GM18951 (cell line): ENCODE measurements at regions not wholly inside any gene's neighbourhood (a gene's known extent, or its start where the extent isn't known, plus 50 kb on each side); places are given as distances from the start of the nearest gene placed in this dataset.

Experiments used
- POLR2A ChIP-seq: IDR thresholded peaks from 4 replicates; pipeline ENCODE4 v1.6.1; 2011; ENCODE audit warnings: mild to moderate bottlenecking; ENCODE audit not compliant: insufficient read length, insufficient read depth; ENCODE audit errors: extremely low read depth
- in situ Hi-C: fragments of 300-500 bp; cut with MboI; formaldehyde crosslinking; loops from one replicate; pipeline ENCODE4 v1.12.0; 2022; ENCODE audit warnings: low sequenced_read_pairs, mixed read lengths, inconsistent platforms; ENCODE audit not compliant: unreplicated experiment

GRCh38 chr18:78519394-78520062, 460.1 kb upstream of the SALL3 start:
- TF ChIP-seq POLR2A: no peak
- in situ Hi-C loops: no loop called here

- no peak for TF ChIP-seq POLR2A
- in situ Hi-C loops: no loop called here
Measured at GRCh38 chr18:78521136-78521535, 458.5 kb upstream of the SALL3 start.

- TF ChIP-seq POLR2A: no peak
- in situ Hi-C loops: no loop called here
Measured at GRCh38 chr18:78521744-78522143, 457.9 kb upstream of the SALL3 start.

GRCh38 chr18:78522507-78522906, 457.1 kb upstream of the SALL3 start:
- no peak for TF ChIP-seq POLR2A
- in situ Hi-C loops: no loop called here

GRCh38 chr18:78523850-78524249, 455.8 kb upstream of the SALL3 start:
- in situ Hi-C loops: no loop called here
- no peak for TF ChIP-seq POLR2A

GRCh38 chr18:78525366-78526111, 454.1 kb upstream of the SALL3 start:
- no peak for TF ChIP-seq POLR2A
- in situ Hi-C loops: no loop called here

GRCh38 chr18:78526275-78526674, 453.3 kb upstream of the SALL3 start:
- in situ Hi-C loops: no loop called here
- TF ChIP-seq POLR2A: no peak

- in situ Hi-C loops: no loop called here
- TF ChIP-seq POLR2A: no peak
Measured at GRCh38 chr18:78526923-78527711, 452.5 kb upstream of the SALL3 start.

GRCh38 chr18:78527984-78528383, 451.6 kb upstream of the SALL3 start:
- in situ Hi-C loops: no loop called here
- TF ChIP-seq POLR2A: no peak

- in situ Hi-C loops: no loop called here
- TF ChIP-seq POLR2A: no peak
Measured at GRCh38 chr18:78528411-78529258, 451.0 kb upstream of the SALL3 start.

GRCh38 chr18:78531637-78532036, 448.0 kb upstream of the SALL3 start:
- in situ Hi-C loops: no loop called here
- no peak for TF ChIP-seq POLR2A

GRCh38 chr18:78538669-78539440, 440.8 kb upstream of the SALL3 start:
- TF ChIP-seq POLR2A: no peak
- in situ Hi-C loops: no loop called here
